NCI-H1436 treated with DMSO at 0.1 percent for 48 hours (cell line): ENCODE measurements at regions not wholly inside any gene's neighbourhood (a gene's known extent, or its start where the extent isn't known, plus 50 kb on each side); places are given as distances from the start of the nearest gene placed in this dataset.

Experiments
- DNase-seq: peaks from one replicate; lab custom pipeline; 2025; lab: John Stamatoyannopoulos, UW

GRCh38 chr2:48258481-48259149 is 55.9 kb upstream of the FOXN2 start:
- no peak for DNase-seq

GRCh38 chr2:48259811-48260210 is 54.7 kb upstream of the FOXN2 start:
- DNase-seq: no peak

GRCh38 chr2:48264627-48265026 is 49.9 kb upstream of the FOXN2 start:
- no peak for DNase-seq
